SK-N-SH treated with all-trans-retinoic acid at 6 μM for 48 hours (cell line): ENCODE measurements at regions not wholly inside any gene's neighbourhood (a gene's known extent, or its start where the extent isn't known, plus 50 kb on each side); places are given as distances from the start of the nearest gene placed in this dataset.

Experiments
- ATAC-seq: fragments of 200-7000 bp; cut with Tn5 transposase; 3 replicates; pipeline ENCODE4 v1.9.1; 2020; ENCODE audit warnings: mild to moderate bottlenecking, moderate library complexity
- ARNTL ChIP-seq: fragments of 450-650 bp; formaldehyde crosslinking; IDR thresholded peaks from 2 replicates; pipeline ENCODE4 v1.5.0; 2020; ENCODE audit warnings: low read depth, mild to moderate bottlenecking, moderate library complexity, borderline replicate concordance
- CREB5 ChIP-seq: fragments of 250-450 bp; sonication (Bioruptor Pico); IDR thresholded peaks from 2 replicates; pipeline ENCODE4 v1.5.1; 2020; ENCODE audit warnings: low read depth, mild to moderate bottlenecking, moderate library complexity
- CSDC2 ChIP-seq: fragments of 250-450 bp; sonication (Bioruptor Pico); IDR thresholded peaks from 2 replicates; pipeline ENCODE4 v1.5.0; 2020; ENCODE audit warnings: mild to moderate bottlenecking, moderate library complexity
- CSRNP3 ChIP-seq: fragments of 250-450 bp; sonication (Bioruptor Pico); IDR thresholded peaks from 2 replicates; pipeline ENCODE4 v1.5.1; 2021; ENCODE audit warnings: mild to moderate bottlenecking, moderate library complexity
- ESRRG ChIP-seq: fragments of 250-450 bp; sonication (Bioruptor Pico); IDR thresholded peaks from 2 replicates; pipeline ENCODE4 v1.6.1; 2021; ENCODE audit warnings: mild to moderate bottlenecking
- GLIS3 ChIP-seq: fragments of 250-450 bp; sonication (Bioruptor Pico); IDR thresholded peaks from 2 replicates; pipeline ENCODE4 v1.5.0; 2020; ENCODE audit warnings: mild to moderate bottlenecking, moderate library complexity
- ISL1 ChIP-seq: fragments of 250-450 bp; sonication (Bioruptor Pico); IDR thresholded peaks from 2 replicates; pipeline ENCODE4 v2.1.2; 2022; ENCODE audit warnings: mild to moderate bottlenecking, moderate library complexity
- PATZ1 ChIP-seq: fragments of 250-450 bp; sonication (Bioruptor Pico); IDR thresholded peaks from 2 replicates; pipeline ENCODE4 v1.8.0; 2020; ENCODE audit warnings: mild to moderate bottlenecking, moderate library complexity, borderline replicate concordance
- POU6F1 ChIP-seq: fragments of 250-450 bp; sonication (Bioruptor Pico); IDR thresholded peaks from 2 replicates; pipeline ENCODE4 v1.8.0; 2021; ENCODE audit warnings: low read depth, mild to moderate bottlenecking, moderate library complexity, borderline replicate concordance
- TOX ChIP-seq: fragments of 250-450 bp; sonication (Bioruptor Pico); IDR thresholded peaks from 2 replicates; pipeline ENCODE4 v1.8.0; 2021; ENCODE audit warnings: mild to moderate bottlenecking, moderate library complexity, borderline replicate concordance
- TSHZ2 ChIP-seq: fragments of 250-450 bp; sonication (Bioruptor Pico); IDR thresholded peaks from 2 replicates; pipeline ENCODE4 v1.5.0; 2020; ENCODE audit warnings: mild to moderate bottlenecking, moderate library complexity
- ZFP3 ChIP-seq: fragments of 250-450 bp; sonication (Bioruptor Pico); IDR thresholded peaks from 2 replicates; pipeline ENCODE4 v1.5.0; 2020; ENCODE audit warnings: mild to moderate bottlenecking, moderate library complexity
- ZFP30 ChIP-seq: fragments of 450-650 bp; formaldehyde crosslinking; IDR thresholded peaks from 2 replicates; pipeline ENCODE4 v1.5.0; 2022; ENCODE audit warnings: mild to moderate bottlenecking, moderate library complexity
- ZNF565 ChIP-seq: fragments of 450-650 bp; formaldehyde crosslinking; conservative IDR thresholded peaks from 2 replicates; pipeline ENCODE4 v1.5.0; 2020; ENCODE audit warnings: low read depth, mild to moderate bottlenecking, moderate library complexity
- ZNF70 ChIP-seq: fragments of 450-650 bp; formaldehyde crosslinking; IDR thresholded peaks from 2 replicates; pipeline ENCODE4 v1.5.0; 2020; ENCODE audit warnings: mild to moderate bottlenecking, moderate library complexity

GRCh38 chr12:13801543-13801942 is 179.9 kb downstream of the GRIN2B start:
- ATAC-seq = no peak
- TF ChIP-seq ISL1 (no peak), ESRRG (CRISPR knock-in tag) (no peak), GLIS3 (CRISPR knock-in tag) (no peak), ARNTL (CRISPR knock-in tag) (no peak), POU6F1 (CRISPR knock-in tag) (no peak), ZNF70 (CRISPR knock-in tag) (no peak), ZNF565 (CRISPR knock-in tag) (no peak), CSDC2 (no peak), ZFP3 (CRISPR knock-in tag) (no peak), PATZ1 (CRISPR knock-in tag) (no peak), CSRNP3 (CRISPR knock-in tag) (no peak), ZFP30 (CRISPR knock-in tag) (no peak), TSHZ2 (CRISPR knock-in tag) (no peak), CREB5 (CRISPR knock-in tag) (no peak), TOX (CRISPR knock-in tag) (no peak)

- no peak for TF ChIP-seq GLIS3 (CRISPR knock-in tag)
- TF ChIP-seq ESRRG (CRISPR knock-in tag) = no peak
- TF ChIP-seq ARNTL (CRISPR knock-in tag) = no peak
- TF ChIP-seq ZFP30 (CRISPR knock-in tag) = no peak
- no peak for TF ChIP-seq ISL1
- no peak for TF ChIP-seq CREB5 (CRISPR knock-in tag)
- TF ChIP-seq PATZ1 (CRISPR knock-in tag) = no peak
- TF ChIP-seq CSDC2 = no peak
- no peak for ATAC-seq
Measured at GRCh38 chr12:13799574-13799973, 181.8 kb downstream of the GRIN2B start.

GRCh38 chr12:13798162-13798561 is 183.2 kb downstream of the GRIN2B start:
- TF ChIP-seq ARNTL (CRISPR knock-in tag) (no peak), GLIS3 (CRISPR knock-in tag) (no peak), ESRRG (CRISPR knock-in tag) (no peak)
- ATAC-seq = no peak
